SK-N-SH (cell line): ENCODE measurements at regions not wholly inside any gene's neighbourhood (a gene's known extent, or its start where the extent isn't known, plus 50 kb on each side); places are given as distances from the start of the nearest gene placed in this dataset.

Experiments used
- CTCF ChIA-PET: fragments of 300-600, 350-600 bp; formaldehyde crosslinking; extraction: SDS; loops from one replicate; lab custom pipeline; 2021; lab: Yijun Ruan, JAX
- POLR2A ChIA-PET: fragments of 350-600 bp; sonication (Branson Sonifier 250); formaldehyde crosslinking; extraction: SDS; loops from one replicate; lab custom pipeline; 2020; ENCODE audit warnings: antibody characterized with exemption, inconsistent platforms; lab: Yijun Ruan, JAX
- DNase-seq: peaks from one replicate; pipeline ENCODE4 v3.0.0; 2012
- H2AFZ ChIP-seq: fragments of 200-600 bp; sonication (generic); 2 replicates; pipeline ENCODE4 v1.8.1; 2016; ENCODE audit warnings: antibody characterized with exemption, mild to moderate bottlenecking, low read depth
- H3F3A ChIP-seq: fragments of 200-600 bp; sonication (generic); replicated peaks from 2 replicates; pipeline ENCODE3; 2016; ENCODE audit warnings: antibody characterized with exemption, mild to moderate bottlenecking; ENCODE audit not compliant: insufficient read depth
- H3K27ac ChIP-seq, 2 experiments: fragments of 200-500 bp in 1 of 2; fragments of 200-600 bp in 1 of 2; sonication (Bioruptor generic) in 1 of 2; sonication (generic), shearing (Covaris generic) in 1 of 2; 2 replicates each; pipeline versions ENCODE4 v1.5.1 to v1.6.1; 2014 to 2016; ENCODE audit warnings: low read depth in 2 of 2, inconsistent platforms in 1 of 2, low read length in 1 of 2, mild to moderate bottlenecking in 1 of 2, mixed read lengths in 1 of 2
- H3K27me3 ChIP-seq: fragments of 200-600 bp; sonication (generic), shearing (Covaris generic); 2 replicates; pipeline ENCODE4 v1.6.1; 2016; ENCODE audit warnings: mixed run types; ENCODE audit not compliant: insufficient read depth
- H3K36me3 ChIP-seq, 2 experiments: fragments of 200-500 bp in 1 of 2; fragments of 200-600 bp in 1 of 2; sonication (Bioruptor generic) in 1 of 2; sonication (generic) in 1 of 2; replicated peaks in 1 of 2; 2 replicates each; pipeline versions ENCODE3 to v1.5.1; 2014 to 2016; ENCODE audit warnings: low read length in 1 of 2, mild to moderate bottlenecking in 1 of 2; ENCODE audit not compliant: insufficient read depth in 2 of 2, control insufficient read depth in 1 of 2
- H3K4me1 ChIP-seq, 2 experiments: fragments of 200-500 bp in 1 of 2; fragments of 200-600 bp in 1 of 2; sonication (Bioruptor generic) in 1 of 2; sonication (generic), shearing (Covaris generic) in 1 of 2; 2 replicates each; pipeline versions ENCODE4 v1.5.1 to v1.6.1; 2014 to 2016; ENCODE audit warnings: low read depth in 1 of 2, low read length in 1 of 2, mixed run types in 1 of 2; ENCODE audit not compliant: insufficient read depth in 2 of 2, control insufficient read depth in 1 of 2
- H3K4me2 ChIP-seq: fragments of 200-600 bp; sonication (generic), shearing (Covaris generic); 2 replicates; pipeline ENCODE4 v1.6.1; 2017; ENCODE audit warnings: mixed run types
- H3K4me3 ChIP-seq, 2 experiments: fragments of 200-500 bp in 1 of 2; fragments of 200-600 bp in 1 of 2; sonication (Bioruptor generic) in 1 of 2; sonication (generic), shearing (Covaris generic) in 1 of 2; 2 replicates each; pipeline versions ENCODE4 v1.5.1 to v1.8.1; 2014 to 2016; ENCODE audit warnings: low read depth in 2 of 2, inconsistent platforms in 1 of 2, low read length in 1 of 2, mild to moderate bottlenecking in 1 of 2, mixed read lengths in 1 of 2, moderate library complexity in 1 of 2
- H3K79me2 ChIP-seq: fragments of 200-600 bp; sonication (generic); 2 replicates; pipeline ENCODE4 v1.8.1; 2017; ENCODE audit warnings: mild to moderate bottlenecking; ENCODE audit not compliant: insufficient read depth
- H3K9ac ChIP-seq: fragments of 200-600 bp; sonication (generic); 2 replicates; pipeline ENCODE4 v1.6.1; 2017; ENCODE audit warnings: mixed run types
- H3K9me2 ChIP-seq: fragments of 200-600 bp; sonication (generic); 2 replicates; pipeline ENCODE4 v1.6.1; 2017; ENCODE audit warnings: mixed run types
- H3K9me3 ChIP-seq: fragments of 200-600 bp; sonication (generic); 2 replicates; pipeline ENCODE4 v1.6.1; 2017; ENCODE audit warnings: mixed run types, mild to moderate bottlenecking, moderate library complexity
- H4K20me1 ChIP-seq: fragments of 200-600 bp; sonication (generic); 2 replicates; pipeline ENCODE4 v1.6.1; 2017; ENCODE audit warnings: mild to moderate bottlenecking, mixed run types; ENCODE audit not compliant: insufficient read depth
- IRF3 ChIP-seq: fragments of 150-350 bp; IDR thresholded peaks from 2 replicates; pipeline ENCODE4 v1.6.1; 2016; ENCODE audit warnings: mild to moderate bottlenecking, low read depth, low read length
- PBX3 ChIP-seq: IDR thresholded peaks from 2 replicates; pipeline ENCODE4; 2012
- RAD21 ChIP-seq: IDR thresholded peaks from 2 replicates; pipeline ENCODE4 v1.6.1; 2012; ENCODE audit warnings: mild to moderate bottlenecking, low read length
- SMC3 ChIP-seq: IDR thresholded peaks from 2 replicates; pipeline ENCODE4 v1.6.1; 2012; ENCODE audit warnings: low read depth, low read length, improper control_type of control experiment
- WGBS: methylation state at CpG from one replicate; pipeline ENCODE4 v1.1.6; 2017; ENCODE audit warnings: low lambda C conversion rate; 5-methylcytosine and 5-hydroxymethylcytosine counted together
- small RNA-seq, 7 experiments: library from RNA; depleted of rRNA; stranded (forward); fragments of <200 nt; gene quantifications; one replicate each; pipeline ENCODE3, GENCODE V24; 2012

- no peak for TF ChIP-seq PBX3
- TF ChIP-seq RAD21: no peak
- TF ChIP-seq IRF3: no peak
- TF ChIP-seq, all 33 proteins: peak for 0
Measured at GRCh38 chrX:45261005-45261404, 60.3 kb upstream of the DIPK2B start (continued).

- no peak for DNase-seq
- ChIA-PET CTCF (no interaction called here), POLR2A (no interaction called here)
- Histone ChIP-seq H3K9me3 (no peaks in the 10 kb centered on the region), H3K27ac (no peak overlapping the region), H3K27me3 (no peaks in the 10 kb centered on the region; the same call in 1 of the 2 replicates), H3K79me2 (no peaks in the 10 kb centered on the region), H3K4me3 (no peak overlapping the region), H3K9ac (no peak overlapping the region), H3K4me1 (no peaks in the 10 kb centered on the region), H4K20me1 (no peaks in the 10 kb centered on the region), H3F3A (no peaks in the 10 kb centered on the region), H2AFZ (no peak overlapping the region), H3K36me3 (no peaks in the 10 kb centered on the region), H3K9me2 (no peaks in the 10 kb centered on the region), H3K4me2 (no peak overlapping the region)
- WGBS: 24% methylated on average over 6 of the region's 6 CpGs
- no peak for TF ChIP-seq SMC3
- TF ChIP-seq PBX3: no peak
Measured at GRCh38 chrX:45258731-45259402, 58.2 kb upstream of the DIPK2B start.

Small RNA genes lying in the stretch of these regions (small RNA-seq; reads per million reads assigned to genes)
- gene MIR221 (1,386 to 33,676 (median 12,289) reads per million in 7 experiments), gene MIR222 (674 to 53,931 (median 30,938) reads per million in 7 experiments), gene RF00017 (0 reads per million in 7 experiments), gene RF00591 (0 reads per million in 7 experiments)
